ENCODE measurements at regions not wholly inside any gene's neighbourhood (a gene's known extent, or its start where the extent isn't known, plus 50 kb on each side); places are given as distances from the start of the nearest gene placed in this dataset.

DNA sequence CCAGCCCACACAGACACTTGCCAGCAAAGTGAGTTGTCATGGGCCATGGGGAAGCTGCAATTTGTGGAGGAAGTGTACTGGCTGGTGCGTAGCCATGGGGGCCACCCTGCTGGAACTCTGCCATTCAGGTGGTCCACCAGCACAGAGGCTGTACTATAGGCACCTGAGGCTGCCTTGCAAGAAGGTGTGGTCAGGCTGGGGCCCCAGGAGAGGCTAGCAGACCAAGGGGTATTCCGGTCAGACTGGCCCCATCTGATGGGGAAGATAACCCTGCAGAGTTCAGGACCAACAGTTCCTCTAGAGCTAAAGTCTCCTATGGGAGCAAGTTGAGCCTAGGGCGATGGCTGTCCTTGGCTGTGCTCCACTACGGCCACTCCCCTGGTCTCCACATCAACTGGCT, 136.1 kb downstream of the DCAF12L2 start:
- TF ChIP-seq, protein P1, sequence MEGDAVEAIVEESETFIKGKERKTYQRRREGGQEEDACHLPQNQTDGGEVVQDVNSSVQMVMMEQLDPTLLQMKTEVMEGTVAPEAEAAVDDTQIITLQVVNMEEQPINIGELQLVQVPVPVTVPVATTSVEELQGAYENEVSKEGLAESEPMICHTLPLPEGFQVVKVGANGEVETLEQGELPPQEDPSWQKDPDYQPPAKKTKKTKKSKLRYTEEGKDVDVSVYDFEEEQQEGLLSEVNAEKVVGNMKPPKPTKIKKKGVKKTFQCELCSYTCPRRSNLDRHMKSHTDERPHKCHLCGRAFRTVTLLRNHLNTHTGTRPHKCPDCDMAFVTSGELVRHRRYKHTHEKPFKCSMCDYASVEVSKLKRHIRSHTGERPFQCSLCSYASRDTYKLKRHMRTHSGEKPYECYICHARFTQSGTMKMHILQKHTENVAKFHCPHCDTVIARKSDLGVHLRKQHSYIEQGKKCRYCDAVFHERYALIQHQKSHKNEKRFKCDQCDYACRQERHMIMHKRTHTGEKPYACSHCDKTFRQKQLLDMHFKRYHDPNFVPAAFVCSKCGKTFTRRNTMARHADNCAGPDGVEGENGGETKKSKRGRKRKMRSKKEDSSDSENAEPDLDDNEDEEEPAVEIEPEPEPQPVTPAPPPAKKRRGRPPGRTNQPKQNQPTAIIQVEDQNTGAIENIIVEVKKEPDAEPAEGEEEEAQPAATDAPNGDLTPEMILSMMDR (IDR thresholded peaks at IDR 0.05), result no peak
- no peak for TF ChIP-seq EP300 (IDR thresholded peaks at IDR 0.05)
- no peak for TF ChIP-seq POLR2A (IDR thresholded peaks at IDR 0.05)
